ENCODE measurements at regions not wholly inside any gene's neighbourhood (a gene's known extent, or its start where the extent isn't known, plus 50 kb on each side); places are given as distances from the start of the nearest gene placed in this dataset.

- ATAC-seq (no peak), DNase-seq (ENCODE audit: low read depth, low spot score) (no peak)
- no peak for TF ChIP-seq REST (IDR thresholded peaks at IDR 0.05; ENCODE audit: insufficient read depth in 1 of 2, low read depth in 2 of 2, low read length in 1 of 2)
- TF ChIP-seq SIN3A (IDR thresholded peaks at IDR 0.05; ENCODE audit: borderline replicate concordance, insufficient read depth, low read depth, low read length): no peak
- no peak for TF ChIP-seq TCF7L2 (IDR thresholded peaks at IDR 0.05; ENCODE audit: low read depth, low read length)
- TF ChIP-seq POLR2AphosphoS5 (IDR thresholded peaks at IDR 0.05; ENCODE audit: low read depth, low read length): no peak
- no peak for TF ChIP-seq CTCF (IDR thresholded peaks at IDR 0.05)
- Histone ChIP-seq H3K9me3 (ENCODE audit: control insufficient read depth, insufficient read depth, low read depth, low read length) (no peaks in the 10 kb centered on the region), H3K27ac (ENCODE audit: low read length) (no peak overlapping the region), H3K27me3 (ENCODE audit: control insufficient read depth, insufficient read depth, low read length) (no peaks in the 10 kb centered on the region), H3K4me3 (ENCODE audit: low read depth in 2 of 2, low read length in 2 of 2) (no peak overlapping the region), H3K36me3 (ENCODE audit: control insufficient read depth, insufficient read depth, low read length) (no peaks in the 10 kb centered on the region), H3K4me1 (ENCODE audit: control insufficient read depth, insufficient read depth, low read length) (no peaks in the 10 kb centered on the region)
- in situ Hi-C loops (cut with HindIII; ENCODE audit: low pct_unique_long_range_greater_than_20kb, low sequenced_read_pairs) (no loop called here), intact Hi-C loops (cut with micrococcal nuclease; ENCODE audit: unreplicated experiment) (no loop called here)
- BruUV-seq (replicated peaks): no TSS peak
- ChIA-PET POLR2A (no interaction called here), CTCF (no interaction called here)
These were observed 2254.0 kb downstream of the LRRC4C start for GRCh38 chr11:39205236-39205995.

GRCh38 chr11:39192671-39193070, 2266.8 kb downstream of the LRRC4C start:
- H3K36me3 ChIP-seq (ENCODE audit: control insufficient read depth, insufficient read depth, low read length): no peaks in the 10 kb centered on the region
- POLR2A ChIA-PET: no interaction called here
- H3K27ac ChIP-seq (ENCODE audit: low read length): no peak overlapping the region
- no peaks in the 10 kb centered on the region for H3K4me1 ChIP-seq (ENCODE audit: control insufficient read depth, insufficient read depth, low read length)
- ATAC-seq: no peak
- no peak overlapping the region for H3K4me3 ChIP-seq (ENCODE audit: low read depth in 2 of 2, low read length in 2 of 2)
- BruUV-seq (replicated peaks): no TSS peak
- in situ Hi-C loops (cut with HindIII; ENCODE audit: low pct_unique_long_range_greater_than_20kb, low sequenced_read_pairs) (no loop called here), intact Hi-C loops (cut with micrococcal nuclease; ENCODE audit: unreplicated experiment) (no loop called here)
- TF ChIP-seq POLR2AphosphoS5 (IDR thresholded peaks at IDR 0.05; ENCODE audit: low read depth, low read length) (no peak), TCF7L2 (IDR thresholded peaks at IDR 0.05; ENCODE audit: low read depth, low read length) (no peak), CTCF (IDR thresholded peaks at IDR 0.05) (no peak), REST (IDR thresholded peaks at IDR 0.05; ENCODE audit: insufficient read depth in 1 of 2, low read depth in 2 of 2, low read length in 1 of 2) (no peak), SIN3A (IDR thresholded peaks at IDR 0.05; ENCODE audit: borderline replicate concordance, insufficient read depth, low read depth, low read length) (no peak)
- DNase-seq (ENCODE audit: low read depth, low spot score): no peak
- CTCF ChIA-PET: no interaction called here
- H3K9me3 ChIP-seq (ENCODE audit: control insufficient read depth, insufficient read depth, low read depth, low read length): no peaks in the 10 kb centered on the region
- no peaks in the 10 kb centered on the region for H3K27me3 ChIP-seq (ENCODE audit: control insufficient read depth, insufficient read depth, low read length)

Data from Panc1 (cell line).